Lower leg skin (tissue), 4 donors: ENCODE measurements at regions not wholly inside any gene's neighbourhood (a gene's known extent, or its start where the extent isn't known, plus 50 kb on each side); places are given as distances from the start of the nearest gene placed in this dataset.

ENCODE experiments used
- DNase-seq, 2 donors: peaks; one replicate each; pipeline ENCODE4 v3.0.0-alpha.2; 2019; ENCODE audit warnings: low spot score in 2 of 2
- H3K4me3 ChIP-seq: fragments of 200-600 bp; sonication (generic); 2 replicates; pipeline ENCODE4 v1.5.1; 2017; ENCODE audit warnings: mild to moderate bottlenecking, low read depth; ENCODE audit not compliant: poor library complexity, severe bottlenecking
- POLR2A ChIP-seq, 2 donors: fragments of 450-650 bp; IDR thresholded peaks; one replicate each; pipeline ENCODE4 v1.6.1; 2016 to 2017; ENCODE audit warnings: antibody characterized with exemption in 2 of 2, mild to moderate bottlenecking in 1 of 2, moderate library complexity in 1 of 2
- WGBS, 2 donors: methylation state at CpG; one replicate each; pipeline ENCODE4 v1.1.5; 2018; 5-methylcytosine and 5-hydroxymethylcytosine counted together
- intact Hi-C: fragments of 100-400 bp; cut with DNase I; formaldehyde crosslinking; loops from one replicate; pipeline ENCODE4 v1.15.0; 2023; ENCODE audit warnings: low total_unique reads
- TF ChIP-seq, protein P1 (sequence below), 3 donors: fragments of 450-650 bp; IDR thresholded peaks; one replicate each; pipeline ENCODE4 v1.5.1; 2016; ENCODE audit warnings: antibody characterized with exemption in 3 of 3, mild to moderate bottlenecking in 3 of 3, moderate library complexity in 2 of 3

DNA sequence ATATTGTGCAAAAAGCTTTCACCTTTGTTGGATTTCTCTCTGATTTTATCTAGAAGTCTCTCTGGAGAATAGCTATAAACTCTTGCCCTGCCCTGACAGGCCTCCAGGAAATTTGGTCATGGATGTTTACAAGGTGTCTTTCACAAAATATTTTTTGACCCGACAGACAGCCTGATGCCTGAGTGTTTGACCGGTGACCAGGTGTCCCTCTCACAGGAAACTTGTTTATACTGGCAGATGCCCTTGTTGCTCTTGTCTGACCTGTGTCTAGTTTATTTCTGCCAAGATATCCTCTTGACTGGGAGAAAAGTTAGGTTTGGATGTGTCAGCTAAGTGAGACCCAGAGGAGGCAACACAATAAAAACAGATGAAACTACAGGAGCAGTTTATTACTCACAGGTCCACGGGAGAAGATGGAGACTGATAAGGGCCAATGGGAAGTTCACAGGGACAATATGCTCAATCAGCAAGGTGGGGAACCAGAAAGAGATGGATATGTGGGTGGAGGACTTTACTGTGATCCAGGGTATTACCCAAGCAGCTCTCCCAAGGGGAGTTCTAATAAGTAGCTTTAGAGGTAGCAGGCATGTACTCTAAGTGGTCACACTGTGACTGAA, 243.3 kb downstream of the ARAP2 start:
- TF ChIP-seq, protein P1, sequence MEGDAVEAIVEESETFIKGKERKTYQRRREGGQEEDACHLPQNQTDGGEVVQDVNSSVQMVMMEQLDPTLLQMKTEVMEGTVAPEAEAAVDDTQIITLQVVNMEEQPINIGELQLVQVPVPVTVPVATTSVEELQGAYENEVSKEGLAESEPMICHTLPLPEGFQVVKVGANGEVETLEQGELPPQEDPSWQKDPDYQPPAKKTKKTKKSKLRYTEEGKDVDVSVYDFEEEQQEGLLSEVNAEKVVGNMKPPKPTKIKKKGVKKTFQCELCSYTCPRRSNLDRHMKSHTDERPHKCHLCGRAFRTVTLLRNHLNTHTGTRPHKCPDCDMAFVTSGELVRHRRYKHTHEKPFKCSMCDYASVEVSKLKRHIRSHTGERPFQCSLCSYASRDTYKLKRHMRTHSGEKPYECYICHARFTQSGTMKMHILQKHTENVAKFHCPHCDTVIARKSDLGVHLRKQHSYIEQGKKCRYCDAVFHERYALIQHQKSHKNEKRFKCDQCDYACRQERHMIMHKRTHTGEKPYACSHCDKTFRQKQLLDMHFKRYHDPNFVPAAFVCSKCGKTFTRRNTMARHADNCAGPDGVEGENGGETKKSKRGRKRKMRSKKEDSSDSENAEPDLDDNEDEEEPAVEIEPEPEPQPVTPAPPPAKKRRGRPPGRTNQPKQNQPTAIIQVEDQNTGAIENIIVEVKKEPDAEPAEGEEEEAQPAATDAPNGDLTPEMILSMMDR (IDR thresholded peaks at IDR 0.05): no peak
- TF ChIP-seq POLR2A (IDR thresholded peaks at IDR 0.05): no peak
- no peak overlapping the region for H3K4me3 ChIP-seq
- intact Hi-C loops: no loop called here
- no peak for DNase-seq
- WGBS, 2 donors: 52 to 57% methylated on average over 3 of the region's 3 CpGs

GRCh38 chr4:36003051-36003450, 241.3 kb downstream of the ARAP2 start:
- DNase-seq: no peak
- TF ChIP-seq, protein P1 (IDR thresholded peaks at IDR 0.05): no peak
- no peak for TF ChIP-seq POLR2A (IDR thresholded peaks at IDR 0.05)
- WGBS, 2 donors: 91 to 95% methylated on average over 12 of the region's 12 CpGs
- intact Hi-C loops: no loop called here
- H3K4me3 ChIP-seq: no peak overlapping the region

- no peak for TF ChIP-seq POLR2A (IDR thresholded peaks at IDR 0.05)
- TF ChIP-seq, protein P1 (IDR thresholded peaks at IDR 0.05): no peak
- intact Hi-C loops: no loop called here
- no peak overlapping the region for H3K4me3 ChIP-seq
- WGBS, 2 donors: 63 to 68% methylated on average over 2 of the region's 2 CpGs
- no peak for DNase-seq
Observed at GRCh38 chr4:36004204-36004851, 240.0 kb downstream of the ARAP2 start.

- no peak for TF ChIP-seq POLR2A (IDR thresholded peaks at IDR 0.05)
- TF ChIP-seq, protein P1 (IDR thresholded peaks at IDR 0.05): no peak
- intact Hi-C loops: no loop called here
- 71 to 76% methylated on average over 5 of the region's 5 CpGs for WGBS, 2 donors
- DNase-seq: no peak
- no peak overlapping the region for H3K4me3 ChIP-seq
Observed at GRCh38 chr4:36006226-36006625, 238.1 kb downstream of the ARAP2 start.

- no peak for DNase-seq
- intact Hi-C loops: no loop called here
- WGBS, 2 donors: 57 to 68% methylated on average over 4 of the region's 4 CpGs
Observed at GRCh38 chr4:36010397-36010929, 233.9 kb downstream of the ARAP2 start.

More at GRCh38 chr4:36010397-36010929, 233.9 kb downstream of the ARAP2 start:
- no peak overlapping the region for H3K4me3 ChIP-seq
- TF ChIP-seq, protein P1 (IDR thresholded peaks at IDR 0.05): no peak
- TF ChIP-seq POLR2A (IDR thresholded peaks at IDR 0.05): no peak
